H7 (cell line): ENCODE measurements at regions not wholly inside any gene's neighbourhood (a gene's known extent, or its start where the extent isn't known, plus 50 kb on each side); places are given as distances from the start of the nearest gene placed in this dataset.
"Not testable (repeated sequence)": the region's sequence is repeated elsewhere in the genome, so short reads cannot be mapped to it uniquely, and the experiment has no call there.

ENCODE experiments used
- DNase-seq: peaks from one replicate; pipeline ENCODE4 v3.0.0; 2012
- H3K27me3 ChIP-seq: 2 replicates; pipeline ENCODE4 v1.6.0; 2011; ENCODE audit warnings: mild to moderate bottlenecking, low read length; ENCODE audit not compliant: control insufficient read depth, insufficient read depth
- H3K36me3 ChIP-seq: replicated peaks from 2 replicates; pipeline ENCODE4 v1.5.1; 2011; ENCODE audit warnings: low read length; ENCODE audit not compliant: control insufficient read depth, insufficient read depth
- H3K4me3 ChIP-seq: 2 replicates; pipeline ENCODE4 v1.5.1; 2011; ENCODE audit warnings: low read depth, mild to moderate bottlenecking, control low read depth, low read length, moderate library complexity; ENCODE audit not compliant: insufficient read depth

DNA sequence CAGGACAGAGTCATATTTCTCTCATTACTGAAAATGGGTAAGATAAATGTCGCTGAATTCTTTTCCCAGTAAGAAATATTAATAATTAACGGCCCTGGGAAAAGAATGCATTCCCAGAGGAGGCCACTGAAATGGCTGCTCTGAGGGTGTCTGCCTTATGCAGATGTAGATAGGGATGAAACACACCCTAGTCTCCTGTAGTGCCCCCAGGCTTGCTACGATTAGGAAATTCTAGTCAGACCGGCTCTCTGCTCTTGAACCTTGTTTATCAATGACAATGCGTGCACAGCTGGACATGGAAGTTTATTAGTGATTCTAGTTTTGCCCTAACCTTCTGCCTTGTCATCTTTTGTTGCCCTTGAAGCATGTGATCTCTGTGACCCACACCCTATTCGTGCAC lies 291.1 kb downstream of the ZNF248 start:
- Histone ChIP-seq H3K27me3 (no peaks in the 10 kb centered on the region), H3K36me3 (no peaks in the 10 kb centered on the region)
- no peak for DNase-seq

DNA sequence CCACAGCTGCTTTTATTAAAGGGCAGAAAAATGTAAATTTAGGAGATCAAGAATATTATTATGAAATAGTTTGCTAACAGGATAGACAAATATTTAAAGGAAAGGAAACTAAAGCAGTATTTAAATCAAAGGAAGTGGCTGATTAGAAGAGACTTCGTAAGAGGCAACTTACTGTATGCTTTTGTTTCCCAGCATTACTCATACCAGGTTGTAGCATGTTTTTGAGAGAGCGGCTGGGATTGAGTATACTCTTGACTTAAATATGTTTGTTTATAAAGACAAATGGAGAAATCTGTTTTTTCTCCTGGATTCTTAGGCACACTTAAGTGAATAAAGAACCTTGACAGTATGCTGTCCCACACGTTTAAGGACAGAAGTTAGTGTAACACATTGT lies 293.7 kb downstream of the ZNF248 start:
- DNase-seq: no peak
- Histone ChIP-seq H3K27me3 (no peaks in the 10 kb centered on the region), H3K4me3 (no peak overlapping the region), H3K36me3 (no peaks in the 10 kb centered on the region)

More for the DNA sequence above, 291.1 kb downstream of the ZNF248 start:
- H3K4me3 ChIP-seq: no peak overlapping the region

DNA sequence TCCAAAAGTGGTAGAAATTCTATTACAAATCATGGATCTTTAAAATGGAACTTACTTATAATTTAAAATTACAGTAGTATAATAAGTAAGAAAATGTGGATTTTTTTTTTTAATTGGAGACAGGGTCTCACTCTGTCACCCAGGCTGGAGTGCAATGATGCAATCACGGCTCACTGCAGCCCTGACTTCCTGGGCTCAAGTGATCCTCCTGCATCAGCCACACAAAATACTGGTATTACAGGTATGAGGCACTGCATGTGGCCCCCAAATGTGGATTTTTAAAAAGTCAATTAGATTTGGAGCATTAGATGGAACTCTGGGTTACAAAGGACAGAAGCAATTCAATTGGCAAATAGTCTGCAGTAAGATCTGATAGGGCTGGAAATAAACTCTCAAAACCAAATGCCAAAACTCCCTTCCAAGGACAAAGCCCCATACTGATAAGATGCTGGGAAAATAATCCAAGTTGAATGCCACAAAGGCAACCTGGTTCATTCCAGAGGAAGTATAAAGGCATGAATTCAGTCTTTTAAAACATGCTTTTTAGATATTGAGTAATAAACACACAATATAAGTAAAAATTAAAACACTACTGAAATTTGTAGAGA lies 294.2 kb downstream of the ZNF248 start:
- H3K27me3 ChIP-seq: no peaks in the 10 kb centered on the region
- DNase-seq: no peak
- H3K36me3 ChIP-seq: no peaks in the 10 kb centered on the region
- no peak overlapping the region for H3K4me3 ChIP-seq

DNA sequence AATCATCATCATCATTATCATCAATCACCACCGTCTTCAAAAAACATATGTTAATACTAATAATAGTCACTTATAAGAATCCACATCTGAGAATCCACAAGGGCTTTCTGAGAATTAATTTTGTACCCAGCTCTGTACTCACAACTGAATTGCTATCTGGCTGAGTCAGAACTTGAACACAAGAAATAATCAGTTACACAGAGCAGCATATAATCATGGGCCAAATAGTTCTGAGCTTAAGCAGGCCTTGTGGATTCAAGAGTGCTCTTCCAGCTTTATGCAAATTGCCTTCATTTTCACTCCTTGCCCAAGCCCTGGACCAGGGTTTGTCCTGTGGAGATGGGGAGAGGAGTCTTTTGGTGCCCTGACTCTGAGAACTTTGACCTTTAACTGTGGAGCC lies 304.5 kb downstream of the ZNF248 start:
- Histone ChIP-seq H3K27me3 (no peaks in the 10 kb centered on the region), H3K4me3 (no peak overlapping the region), H3K36me3 (no peaks in the 10 kb centered on the region)
- DNase-seq: no peak

DNA sequence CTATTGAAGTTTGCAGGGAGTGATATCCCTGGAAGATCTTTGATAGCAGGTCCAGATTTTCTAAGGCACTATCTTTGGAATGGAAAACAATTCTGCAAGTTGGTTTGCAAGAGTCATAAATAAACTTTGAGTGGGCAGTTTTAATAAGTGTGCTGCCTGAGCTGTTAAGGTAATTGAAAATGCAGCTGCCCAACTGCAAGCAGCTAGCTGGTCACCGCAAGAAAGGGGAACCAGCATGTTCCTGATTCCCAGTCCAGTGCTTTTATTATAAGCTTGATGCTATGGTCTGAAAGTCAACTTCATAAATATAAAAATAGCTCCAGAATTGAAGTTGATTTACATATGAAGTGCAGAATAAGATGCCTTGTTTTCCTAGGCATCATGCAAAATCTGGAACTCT lies 308.4 kb downstream of the ZNF248 start:
- Histone ChIP-seq H3K4me3 (no peak overlapping the region), H3K36me3 (no peaks in the 10 kb centered on the region), H3K27me3 (no peaks in the 10 kb centered on the region)
- no peak for DNase-seq

DNA sequence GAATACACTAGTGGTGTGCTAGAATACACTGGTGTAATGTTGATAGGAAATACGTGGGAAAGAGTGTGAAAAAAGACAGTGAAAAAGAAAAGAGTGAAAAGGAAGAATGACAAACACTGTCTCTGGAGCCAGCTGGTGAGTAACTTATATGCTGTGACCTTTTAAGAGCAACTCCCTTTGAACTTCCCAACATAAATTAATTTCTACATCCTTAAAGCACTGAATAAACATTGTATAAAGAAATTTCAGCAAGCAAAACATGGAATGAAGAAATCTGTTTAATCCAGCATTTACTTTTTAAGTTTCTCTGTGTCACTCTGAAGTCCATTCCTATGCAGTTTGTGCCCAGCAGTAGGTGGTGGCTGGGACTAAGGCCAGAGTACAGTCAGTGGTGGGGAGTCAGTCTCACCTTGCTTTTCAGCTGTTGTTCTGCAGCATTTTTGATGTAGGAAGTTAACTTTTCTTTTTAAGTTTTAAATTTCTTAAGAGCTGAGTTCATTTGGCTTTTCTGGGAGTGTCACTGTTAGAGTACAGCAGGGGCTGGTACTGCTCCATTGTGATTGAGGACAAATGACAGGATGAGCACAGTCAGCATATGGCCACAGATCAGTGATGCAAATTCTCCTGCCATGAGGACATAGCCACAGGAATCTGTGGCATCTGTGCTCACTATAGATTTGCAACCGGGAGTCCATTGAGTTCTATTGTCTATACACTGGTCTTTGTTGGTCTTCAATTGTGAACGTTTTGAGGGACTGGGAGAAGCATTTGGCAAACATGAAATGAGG lies 321.8 kb downstream of the ZNF248 start:
- Histone ChIP-seq H3K36me3 (no peaks in the 10 kb centered on the region), H3K27me3 (no peaks in the 10 kb centered on the region), H3K4me3 (no peak overlapping the region)
- peak; percentile 8 for DNase-seq

DNA sequence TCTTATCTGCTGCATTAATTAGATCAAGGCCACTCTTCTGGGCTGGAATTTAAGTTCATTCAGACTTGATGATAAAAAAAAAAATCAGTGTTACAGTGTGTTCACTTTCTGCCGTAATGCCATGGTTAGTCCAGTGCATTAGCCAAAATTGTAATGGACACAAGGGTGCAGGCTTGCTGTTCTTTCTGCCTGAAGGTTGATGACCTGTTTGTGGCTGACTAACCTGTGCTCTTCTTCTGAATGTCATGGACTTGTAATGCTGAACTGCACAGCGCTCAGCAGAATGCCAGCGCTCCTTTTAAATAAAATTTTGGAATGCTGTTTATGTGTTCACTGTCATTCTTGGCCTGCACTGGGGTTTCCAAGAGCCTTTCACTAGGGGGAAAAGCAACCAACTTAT lies 323.2 kb downstream of the ZNF248 start:
- no peaks in the 10 kb centered on the region for H3K36me3 ChIP-seq
- DNase-seq: no peak
- no peaks in the 10 kb centered on the region for H3K27me3 ChIP-seq
- no peak overlapping the region for H3K4me3 ChIP-seq

DNA sequence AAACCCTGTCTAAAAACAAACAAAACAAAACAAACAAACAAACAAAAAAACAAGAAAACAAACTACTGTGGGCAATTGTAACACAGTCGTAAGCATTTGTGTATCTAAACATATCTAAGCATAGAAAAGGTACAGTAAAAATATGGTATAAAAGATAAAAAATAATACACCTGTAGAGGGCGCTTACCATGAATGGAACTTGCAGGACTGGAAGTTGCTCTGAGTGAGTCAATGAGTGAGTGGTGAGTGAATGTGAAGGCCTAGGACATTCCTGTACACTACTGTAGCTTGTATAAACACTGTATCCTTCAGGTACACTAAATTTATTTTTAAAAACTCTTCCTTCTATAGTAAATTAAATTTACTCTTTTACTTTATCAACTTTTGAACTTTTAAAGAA lies 332.0 kb downstream of the ZNF248 start:
- not testable (repeated sequence) for DNase-seq, H3K27me3 ChIP-seq, H3K36me3 ChIP-seq, H3K4me3 ChIP-seq

DNA sequence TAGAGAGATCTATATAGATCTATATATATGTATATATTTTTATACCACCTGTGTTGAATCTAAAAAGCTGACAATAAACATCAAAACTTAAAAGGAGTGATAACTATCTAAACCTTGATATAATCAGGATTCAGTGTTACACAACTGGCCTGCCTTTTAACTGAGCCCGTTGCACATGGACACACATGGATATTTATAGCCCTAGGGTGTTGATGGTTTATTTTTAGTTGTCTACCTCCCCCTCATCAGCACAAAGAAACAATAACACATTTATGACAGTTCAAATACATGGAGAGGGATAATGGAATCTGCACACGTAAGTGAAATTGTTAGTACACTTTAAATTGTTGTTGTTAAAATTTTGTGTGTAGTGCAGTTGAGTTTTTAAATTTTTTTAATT lies 336.9 kb downstream of the ZNF248 start:
- no peak for DNase-seq
- no peak overlapping the region for H3K4me3 ChIP-seq
- H3K36me3 ChIP-seq: no peaks in the 10 kb centered on the region

DNA sequence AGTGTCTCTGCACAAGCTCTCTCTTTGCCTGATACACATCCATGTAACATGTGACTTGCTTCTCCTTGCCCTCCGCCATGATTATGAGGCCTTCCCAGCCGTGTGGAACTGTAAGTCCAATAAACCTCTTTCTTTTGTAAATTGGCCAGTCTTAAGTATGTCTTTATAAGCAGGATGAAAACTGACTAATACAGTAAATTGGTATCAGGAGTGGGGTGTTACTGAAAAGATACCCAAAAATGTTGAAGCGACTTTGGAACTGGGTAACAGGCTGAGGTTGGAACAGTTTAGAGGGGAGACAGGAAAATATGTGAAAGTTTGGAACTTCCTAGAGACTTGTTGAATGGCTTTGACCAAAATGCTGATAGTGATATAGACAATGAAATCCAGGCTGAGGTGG lies 346.9 kb downstream of the ZNF248 start:
- not testable (repeated sequence) for H3K27me3 ChIP-seq, DNase-seq, H3K36me3 ChIP-seq, H3K4me3 ChIP-seq

More for the DNA sequence above, 336.9 kb downstream of the ZNF248 start:
- H3K27me3 ChIP-seq: no peaks in the 10 kb centered on the region

DNA sequence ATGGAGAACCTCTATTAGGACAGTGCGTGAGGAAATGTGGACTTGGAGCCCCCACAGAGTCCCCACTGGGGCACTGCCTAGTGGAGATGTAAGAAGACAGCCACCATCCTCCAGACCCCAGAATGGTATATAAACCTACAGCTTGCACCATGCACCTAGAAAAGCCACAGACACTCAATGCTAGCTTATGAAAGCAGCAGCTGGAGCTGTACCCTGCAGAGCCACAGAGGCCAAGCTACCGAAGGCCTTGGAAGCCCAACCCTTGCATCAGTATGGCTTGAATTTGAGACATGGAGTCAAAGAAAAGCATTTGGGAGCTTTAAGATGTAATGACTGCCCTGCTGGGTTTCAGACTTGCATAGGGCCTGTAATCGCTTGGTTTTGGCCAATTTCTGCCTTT lies 361.3 kb downstream of the ZNF248 start:
- H3K36me3 ChIP-seq: no peaks in the 10 kb centered on the region
- DNase-seq: no peak
- H3K27me3 ChIP-seq: no peaks in the 10 kb centered on the region
- H3K4me3 ChIP-seq: no peak overlapping the region

DNA sequence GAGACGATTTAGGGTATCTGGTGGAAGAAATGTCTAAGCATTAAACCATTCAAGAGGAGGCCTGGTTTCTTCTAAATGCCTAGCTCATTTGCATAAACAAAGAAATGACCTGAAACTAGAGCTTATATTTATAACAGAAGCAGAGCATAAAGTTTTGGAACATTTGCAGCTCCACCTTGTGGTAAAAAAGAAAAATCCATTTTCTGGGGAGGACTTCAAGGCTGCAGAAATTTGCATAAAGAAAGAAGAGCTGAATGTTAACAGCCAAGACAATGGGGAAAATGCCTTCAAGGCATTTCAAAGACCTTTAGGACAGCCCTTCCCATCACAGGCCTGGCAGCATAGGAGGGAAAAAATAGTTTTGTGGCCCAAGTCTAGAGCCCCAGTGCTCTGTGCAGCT lies 362.0 kb downstream of the ZNF248 start:
- Histone ChIP-seq H3K36me3 (no peaks in the 10 kb centered on the region), H3K4me3 (no peak overlapping the region), H3K27me3 (no peaks in the 10 kb centered on the region)
- DNase-seq: no peak

DNA sequence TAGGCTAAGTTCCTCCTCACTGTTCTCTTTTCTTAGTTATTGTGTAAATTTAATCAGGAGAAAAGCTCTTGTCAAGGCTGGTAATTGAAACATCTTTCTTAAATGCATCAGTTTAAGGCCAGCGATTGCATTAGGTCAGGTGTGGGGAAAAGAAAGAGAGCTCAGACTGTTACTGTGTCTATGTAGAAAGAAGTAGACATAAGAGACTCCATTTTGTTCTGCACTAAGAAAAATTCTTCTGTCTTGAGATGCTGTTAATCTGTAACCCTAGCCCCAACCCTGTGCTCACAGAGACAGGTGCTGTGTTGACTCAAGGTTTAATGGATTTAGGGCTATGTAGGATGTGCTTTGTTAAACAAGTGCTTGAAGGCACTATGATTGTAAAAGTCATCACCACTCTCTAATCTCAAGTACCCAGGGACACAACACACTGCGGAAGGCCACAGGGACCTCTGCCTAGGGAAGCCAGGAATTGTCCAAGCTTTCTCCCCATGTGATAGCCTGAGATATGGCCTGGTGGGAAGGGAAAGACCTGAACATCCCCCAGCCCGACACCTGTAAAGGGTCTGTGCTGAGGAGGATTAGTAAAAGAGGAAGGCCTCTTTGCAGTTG lies 364.1 kb downstream of the ZNF248 start:
- not testable (repeated sequence) for H3K36me3 ChIP-seq, DNase-seq, H3K4me3 ChIP-seq, H3K27me3 ChIP-seq

DNA sequence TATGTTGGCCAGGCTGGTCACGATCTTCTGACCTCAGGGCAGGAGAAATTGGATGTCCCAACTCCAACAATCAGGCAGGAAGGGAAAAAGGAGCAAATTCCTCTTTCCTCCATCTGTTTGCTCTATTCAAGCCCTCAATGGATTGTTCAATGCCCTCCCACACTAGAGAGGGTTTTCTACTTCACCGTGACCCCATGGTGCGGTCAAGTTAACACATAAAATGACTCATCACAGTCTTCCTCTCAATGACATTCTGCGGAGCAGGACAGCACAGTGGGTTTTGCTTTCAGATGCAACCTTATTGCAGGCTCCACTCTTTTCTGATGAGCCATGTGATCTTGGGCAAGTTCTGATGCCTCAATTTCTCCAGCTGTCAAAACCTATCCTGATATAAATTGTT lies 364.9 kb downstream of the ANKRD30A start:
- no peak for DNase-seq
- Histone ChIP-seq H3K4me3 (no peak overlapping the region), H3K27me3 (no peaks in the 10 kb centered on the region), H3K36me3 (no peaks in the 10 kb centered on the region)

DNA sequence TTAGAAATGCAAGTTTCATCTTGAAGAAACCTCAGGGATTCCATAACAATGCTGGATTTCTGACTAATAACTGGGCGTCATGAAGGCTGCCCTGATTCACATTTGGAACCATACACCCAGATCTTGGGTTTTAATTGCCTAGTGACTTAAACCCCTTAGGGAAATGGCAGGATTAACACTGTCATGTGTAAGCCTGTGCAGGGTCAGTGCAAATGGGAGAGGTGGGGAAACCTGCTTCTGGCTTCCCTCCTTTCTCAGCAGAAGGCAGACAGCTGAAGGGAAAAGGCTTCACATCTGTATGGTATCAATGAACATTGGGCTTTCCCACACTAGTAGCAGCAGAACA lies 364.2 kb downstream of the ANKRD30A start:
- no peaks in the 10 kb centered on the region for H3K36me3 ChIP-seq
- no peak for DNase-seq
- H3K4me3 ChIP-seq: no peak overlapping the region
- no peaks in the 10 kb centered on the region for H3K27me3 ChIP-seq
